Activated T-cell treated with anti-CD3 and anti-CD28 coated beads for 4 hours (primary cell): ENCODE measurements at regions not wholly inside any gene's neighbourhood (a gene's known extent, or its start where the extent isn't known, plus 50 kb on each side); places are given as distances from the start of the nearest gene placed in this dataset.

Experiments used
- DNase-seq: peaks from one replicate; pipeline ENCODE4 v3.0.0-alpha.2; 2020

GRCh38 chr16:56140645-56141044 lies 50.6 kb upstream of the GNAO1 start:
- no peak for DNase-seq

GRCh38 chr16:56137269-56137668 lies 54.0 kb upstream of the GNAO1 start:
- no peak for DNase-seq

GRCh38 chr16:56136256-56136655 lies 55.0 kb upstream of the GNAO1 start:
- DNase-seq: no peak

GRCh38 chr16:56134790-56135189 lies 56.5 kb upstream of the GNAO1 start:
- no peak for DNase-seq

- DNase-seq: no peak
These were observed 65.4 kb upstream of the GNAO1 start for GRCh38 chr16:56125922-56126321.

GRCh38 chr16:56122251-56122650 lies 69.0 kb upstream of the GNAO1 start:
- DNase-seq: no peak

- DNase-seq: no peak
These were observed 70.2 kb upstream of the GNAO1 start for GRCh38 chr16:56121156-56121500.

- DNase-seq: no peak
These were observed 70.7 kb upstream of the GNAO1 start for GRCh38 chr16:56120447-56121155.

GRCh38 chr16:56119133-56119532 lies 72.2 kb upstream of the GNAO1 start:
- DNase-seq: no peak

GRCh38 chr16:56116577-56116964 lies 74.7 kb upstream of the GNAO1 start:
- no peak for DNase-seq

GRCh38 chr16:56115817-56116576 lies 75.3 kb upstream of the GNAO1 start:
- DNase-seq: no peak

GRCh38 chr16:56113223-56113622 lies 78.1 kb upstream of the GNAO1 start:
- no peak for DNase-seq

- DNase-seq: no peak
These were observed 80.2 kb upstream of the GNAO1 start for GRCh38 chr16:56111100-56111499.

- no peak for DNase-seq
These were observed 81.3 kb upstream of the GNAO1 start for GRCh38 chr16:56109994-56110393.

GRCh38 chr16:56109205-56109604 lies 82.1 kb upstream of the GNAO1 start:
- DNase-seq: no peak

GRCh38 chr16:56108724-56109123 lies 82.6 kb upstream of the GNAO1 start:
- DNase-seq: no peak

- DNase-seq: no peak
These were observed 83.2 kb upstream of the GNAO1 start for GRCh38 chr16:56108056-56108471.

GRCh38 chr16:56106527-56106926 lies 84.8 kb upstream of the GNAO1 start:
- no peak for DNase-seq

- DNase-seq: no peak
These were observed 88.4 kb upstream of the GNAO1 start for GRCh38 chr16:56102906-56103305.

- DNase-seq: no peak
These were observed 89.1 kb upstream of the GNAO1 start for GRCh38 chr16:56102183-56102686.

GRCh38 chr16:56101480-56101879 lies 89.8 kb upstream of the GNAO1 start:
- no peak for DNase-seq

- DNase-seq: no peak
These were observed 94.0 kb upstream of the GNAO1 start for GRCh38 chr16:56097306-56097705.

- DNase-seq: no peak
These were observed 97.1 kb upstream of the GNAO1 start for GRCh38 chr16:56094231-56094630.

GRCh38 chr16:56093055-56093454 lies 98.2 kb upstream of the GNAO1 start:
- DNase-seq: no peak

- no peak for DNase-seq
These were observed 101.2 kb upstream of the GNAO1 start for GRCh38 chr16:56090076-56090475.
